ENCODE measurements at regions not wholly inside any gene's neighbourhood (a gene's known extent, or its start where the extent isn't known, plus 50 kb on each side); places are given as distances from the start of the nearest gene placed in this dataset.

DNA sequence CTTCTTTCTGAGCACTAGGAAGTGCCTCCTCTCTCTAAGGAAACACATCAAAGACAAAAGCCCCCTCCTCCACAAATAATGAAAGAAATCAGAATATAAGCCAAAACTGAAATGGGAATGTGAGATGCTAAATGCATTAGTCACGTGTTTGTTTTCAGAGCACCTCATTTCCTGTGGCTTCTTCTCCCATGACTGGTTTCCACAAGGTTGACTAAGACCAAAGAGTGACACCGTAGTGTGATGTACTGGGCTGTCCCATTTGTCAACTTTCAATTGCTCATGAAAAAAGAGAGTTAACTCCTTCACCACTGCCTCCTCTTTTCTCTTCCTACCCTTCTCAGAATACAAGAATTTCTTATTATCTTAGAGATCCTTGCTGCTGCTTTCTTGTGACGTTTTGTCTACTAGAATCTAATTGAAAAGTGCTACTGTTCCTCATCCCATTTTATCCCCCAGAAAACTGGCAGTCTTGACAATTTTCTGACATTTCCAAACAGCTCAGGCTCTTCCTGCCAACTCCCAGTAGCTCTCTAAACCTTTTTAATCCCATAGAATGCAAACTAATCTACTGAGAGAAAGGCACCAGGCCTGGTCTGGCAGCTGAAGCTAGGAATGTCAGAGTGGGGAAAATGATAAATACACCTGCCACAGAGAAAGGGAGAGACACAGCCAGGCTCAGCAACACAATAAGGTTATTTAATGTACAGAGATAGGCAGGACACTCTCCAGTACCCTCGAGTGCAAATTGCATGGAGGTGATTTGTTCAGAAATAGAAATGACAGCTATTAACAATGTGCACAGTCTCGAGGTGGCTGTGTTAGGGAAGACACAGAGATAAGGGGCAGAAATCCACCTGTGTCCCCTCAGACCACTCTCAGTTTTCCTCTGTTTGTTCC is 671.7 kb upstream of the NRSN1 start:
- TF ChIP-seq, protein P1, sequence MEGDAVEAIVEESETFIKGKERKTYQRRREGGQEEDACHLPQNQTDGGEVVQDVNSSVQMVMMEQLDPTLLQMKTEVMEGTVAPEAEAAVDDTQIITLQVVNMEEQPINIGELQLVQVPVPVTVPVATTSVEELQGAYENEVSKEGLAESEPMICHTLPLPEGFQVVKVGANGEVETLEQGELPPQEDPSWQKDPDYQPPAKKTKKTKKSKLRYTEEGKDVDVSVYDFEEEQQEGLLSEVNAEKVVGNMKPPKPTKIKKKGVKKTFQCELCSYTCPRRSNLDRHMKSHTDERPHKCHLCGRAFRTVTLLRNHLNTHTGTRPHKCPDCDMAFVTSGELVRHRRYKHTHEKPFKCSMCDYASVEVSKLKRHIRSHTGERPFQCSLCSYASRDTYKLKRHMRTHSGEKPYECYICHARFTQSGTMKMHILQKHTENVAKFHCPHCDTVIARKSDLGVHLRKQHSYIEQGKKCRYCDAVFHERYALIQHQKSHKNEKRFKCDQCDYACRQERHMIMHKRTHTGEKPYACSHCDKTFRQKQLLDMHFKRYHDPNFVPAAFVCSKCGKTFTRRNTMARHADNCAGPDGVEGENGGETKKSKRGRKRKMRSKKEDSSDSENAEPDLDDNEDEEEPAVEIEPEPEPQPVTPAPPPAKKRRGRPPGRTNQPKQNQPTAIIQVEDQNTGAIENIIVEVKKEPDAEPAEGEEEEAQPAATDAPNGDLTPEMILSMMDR (IDR thresholded peaks at IDR 0.05; ENCODE audit: low read depth, low read length): no peak
- no peak for TF ChIP-seq EZH2phosphoT487 (IDR thresholded peaks at IDR 0.05; ENCODE audit: low read depth)

Measured in OCI-LY3 (cell line).